ENCODE measurements at regions not wholly inside any gene's neighbourhood (a gene's known extent, or its start where the extent isn't known, plus 50 kb on each side); places are given as distances from the start of the nearest gene placed in this dataset.

- Histone ChIP-seq H3K27me3 (no peaks in the 10 kb centered on the region), H3K36me3 (ENCODE audit: low read depth, missing control alignments) (no peaks in the 10 kb centered on the region), H3K27ac (no peak overlapping the region), H3K4me1 (peaks cover 6% of the 10 kb centered on the region), H3K4me3 (no peak overlapping the region), H3K9me3 (no peaks in the 10 kb centered on the region)
- no peak for TF ChIP-seq CTCF (IDR thresholded peaks at IDR 0.05)
- no peak for TF ChIP-seq POLR2A (IDR thresholded peaks at IDR 0.05)
- intact Hi-C loops (cut with DNase I; ENCODE audit: low total_unique reads), result no loop called here
- no peak for DNase-seq
- 58 to 64% methylated on average over 4 of the region's 4 CpGs for WGBS, 2 donors
Measured at GRCh38 chr6:44052419-44053023, 74.7 kb downstream of the MRPL14 start.

GRCh38 chr6:44051515-44051914 is 75.7 kb downstream of the MRPL14 start:
- TF ChIP-seq POLR2A (IDR thresholded peaks at IDR 0.05), result no peak
- TF ChIP-seq CTCF (IDR thresholded peaks at IDR 0.05), result no peak
- intact Hi-C loops (cut with DNase I; ENCODE audit: low total_unique reads), result no loop called here
- Histone ChIP-seq H3K4me3 (no peak overlapping the region), H3K9me3 (no peaks in the 10 kb centered on the region), H3K36me3 (ENCODE audit: low read depth, missing control alignments) (no peaks in the 10 kb centered on the region), H3K4me1 (peaks cover 6% of the 10 kb centered on the region), H3K27ac (no peak overlapping the region), H3K27me3 (no peaks in the 10 kb centered on the region)
- WGBS, 2 donors, result 80 to 81% methylated on average over 3 of the region's 3 CpGs
- no peak for DNase-seq

GRCh38 chr6:44050872-44051505 is 76.3 kb downstream of the MRPL14 start:
- Histone ChIP-seq H3K9me3 (no peaks in the 10 kb centered on the region), H3K27me3 (no peaks in the 10 kb centered on the region), H3K4me3 (no peak overlapping the region), H3K4me1 (peaks cover 6% of the 10 kb centered on the region), H3K36me3 (ENCODE audit: low read depth, missing control alignments) (no peaks in the 10 kb centered on the region), H3K27ac (no peak overlapping the region)
- intact Hi-C loops (cut with DNase I; ENCODE audit: low total_unique reads), result no loop called here
- no peak for DNase-seq
- 77 to 78% methylated on average over 6 to 7 of the region's 7 CpGs for WGBS, 2 donors
- TF ChIP-seq CTCF (IDR thresholded peaks at IDR 0.05), result no peak
- TF ChIP-seq POLR2A (IDR thresholded peaks at IDR 0.05), result no peak

- DNase-seq, result no peak
- Histone ChIP-seq H3K4me3 (no peak overlapping the region), H3K36me3 (ENCODE audit: low read depth, missing control alignments) (no peaks in the 10 kb centered on the region), H3K4me1 (peaks cover 6% of the 10 kb centered on the region), H3K27ac (no peak overlapping the region), H3K9me3 (no peaks in the 10 kb centered on the region), H3K27me3 (no peaks in the 10 kb centered on the region)
- TF ChIP-seq CTCF (IDR thresholded peaks at IDR 0.05) (no peak), POLR2A (IDR thresholded peaks at IDR 0.05) (no peak)
- WGBS, 2 donors, result 81 to 85% methylated on average over 5 to 6 of the region's 6 CpGs
- intact Hi-C loops (cut with DNase I; ENCODE audit: low total_unique reads), result no loop called here
Measured at GRCh38 chr6:44049989-44050871, 77.0 kb downstream of the MRPL14 start.
